ENCODE measurements at regions not wholly inside any gene's neighbourhood (a gene's known extent, or its start where the extent isn't known, plus 50 kb on each side); places are given as distances from the start of the nearest gene placed in this dataset.

DNA sequence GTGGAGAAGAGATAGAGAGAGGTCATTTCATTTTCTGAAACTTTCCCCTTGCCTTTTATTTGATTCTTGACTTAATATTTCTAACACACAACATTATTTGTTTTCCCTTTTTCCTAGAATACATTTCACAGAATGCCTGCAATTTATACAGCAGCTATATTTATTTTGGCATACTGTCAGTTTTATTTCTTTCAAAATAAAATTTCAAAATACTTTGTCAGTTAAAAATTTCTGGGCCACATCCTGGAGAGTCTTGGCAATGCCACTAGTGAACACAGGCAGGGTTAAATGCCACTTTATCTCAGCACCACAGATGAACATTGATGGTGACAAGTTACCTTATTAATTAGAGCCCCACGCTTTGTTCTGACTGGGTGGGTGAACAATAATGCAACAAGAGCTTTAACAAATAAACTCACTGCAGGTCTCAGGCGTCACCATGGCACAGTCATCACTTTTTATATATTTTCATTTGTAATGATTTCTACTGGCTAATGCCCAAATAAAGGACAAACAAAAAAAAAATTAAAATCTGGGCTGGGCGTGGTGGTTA lies 494.0 kb downstream of the KIF20B start:
- no peak for TF ChIP-seq POLR2A (IDR thresholded peaks at IDR 0.05)
- TF ChIP-seq CTCF (IDR thresholded peaks at IDR 0.05): no peak
- Histone ChIP-seq H3K36me3 (no peaks in the 10 kb centered on the region), H3K27me3 (no peaks in the 10 kb centered on the region), H3K4me3 (no peak overlapping the region), H3K9me3 (no peaks in the 10 kb centered on the region), H3K4me1 (no peaks in the 10 kb centered on the region), H3K27ac (no peak overlapping the region)
- 71 to 80% (median 73%) methylated on average over 3 of the region's 3 CpGs for WGBS, 4 donors
- ATAC-seq (no peak), DNase-seq (no peak)
- intact Hi-C loops (cut with DNase I): no loop called here

DNA sequence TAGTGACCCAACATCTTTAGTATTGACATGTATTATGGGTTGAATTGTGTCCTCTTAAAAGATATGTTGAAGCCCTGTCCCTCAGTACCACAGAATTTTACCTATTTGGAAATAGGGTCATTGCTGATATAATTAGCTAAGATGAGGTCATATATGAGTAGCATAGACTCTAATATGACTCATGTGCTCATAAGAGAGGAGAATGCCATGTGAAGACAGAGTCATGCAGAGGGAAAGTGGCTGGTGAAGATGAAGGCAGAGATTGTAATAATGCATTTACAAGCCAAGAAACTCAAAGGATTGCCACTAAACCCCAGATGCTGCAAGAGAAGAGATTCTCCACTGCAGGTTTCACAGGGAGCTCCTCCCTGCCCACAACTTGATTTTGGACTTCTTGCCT lies 496.4 kb downstream of the KIF20B start:
- no peak overlapping the region for H3K4me3 ChIP-seq
- H3K27me3 ChIP-seq: no peaks in the 10 kb centered on the region
- H3K27ac ChIP-seq: no peak overlapping the region
- H3K36me3 ChIP-seq: no peaks in the 10 kb centered on the region
- no peaks in the 10 kb centered on the region for H3K4me1 ChIP-seq
- H3K9me3 ChIP-seq: no peaks in the 10 kb centered on the region
- no peak for DNase-seq
- intact Hi-C loops (cut with DNase I): no loop called here
- no peak for TF ChIP-seq CTCF (IDR thresholded peaks at IDR 0.05)
- TF ChIP-seq POLR2A (IDR thresholded peaks at IDR 0.05): no peak
- no peak for ATAC-seq

- Histone ChIP-seq H3K27me3 (no peaks in the 10 kb centered on the region), H3K27ac (no peak overlapping the region), H3K4me3 (no peak overlapping the region), H3K4me1 (no peaks in the 10 kb centered on the region), H3K9me3 (no peaks in the 10 kb centered on the region), H3K36me3 (no peaks in the 10 kb centered on the region)
- intact Hi-C loops (cut with DNase I): no loop called here
- ATAC-seq: no peak
- TF ChIP-seq POLR2A (IDR thresholded peaks at IDR 0.05) (no peak), CTCF (IDR thresholded peaks at IDR 0.05) (no peak)
- WGBS, 4 donors: 45 to 50% (median 47%) methylated on average over 2 of the region's 2 CpGs
- DNase-seq: no peak
These were observed 497.7 kb downstream of the KIF20B start for GRCh38 chr10:90199093-90199492.

DNA sequence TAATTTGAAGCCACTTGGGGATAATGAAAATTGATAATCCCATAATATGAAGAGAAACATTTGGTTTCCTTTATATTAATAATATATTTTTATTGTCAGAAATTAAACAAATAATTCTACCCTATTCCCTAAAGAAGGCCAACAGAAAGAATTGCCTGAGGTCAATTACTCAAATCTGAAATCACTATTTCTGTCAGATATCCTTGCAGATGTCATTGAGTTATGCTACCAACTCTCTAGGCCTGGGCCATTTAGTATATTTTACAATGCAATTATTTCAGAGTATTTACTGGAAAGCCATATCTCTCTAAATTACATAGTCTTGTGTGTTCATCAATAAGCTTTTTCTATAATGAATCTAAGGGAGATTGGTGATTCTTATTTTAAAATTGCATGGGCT lies 498.1 kb downstream of the KIF20B start:
- Histone ChIP-seq H3K4me3 (no peak overlapping the region), H3K9me3 (no peaks in the 10 kb centered on the region), H3K36me3 (no peaks in the 10 kb centered on the region), H3K27ac (no peak overlapping the region), H3K4me1 (no peaks in the 10 kb centered on the region), H3K27me3 (no peaks in the 10 kb centered on the region)
- no peak for TF ChIP-seq POLR2A (IDR thresholded peaks at IDR 0.05)
- TF ChIP-seq CTCF (IDR thresholded peaks at IDR 0.05): no peak
- DNase-seq: no peak
- intact Hi-C loops (cut with DNase I): no loop called here
- no peak for ATAC-seq

All from heart left ventricle (tissue), 16 donors.